DMS53 treated with DMSO at 0.1 percent for 48 hours (cell line): ENCODE measurements at regions not wholly inside any gene's neighbourhood (a gene's known extent, or its start where the extent isn't known, plus 50 kb on each side); places are given as distances from the start of the nearest gene placed in this dataset.
"Not testable (repeated sequence)": the region's sequence is repeated elsewhere in the genome, so short reads cannot be mapped to it uniquely, and the experiment has no call there.

Experiments used
- DNase-seq: peaks from one replicate; lab custom pipeline; 2025; ENCODE audit not compliant: unreplicated experiment; lab: John Stamatoyannopoulos, UW

DNA sequence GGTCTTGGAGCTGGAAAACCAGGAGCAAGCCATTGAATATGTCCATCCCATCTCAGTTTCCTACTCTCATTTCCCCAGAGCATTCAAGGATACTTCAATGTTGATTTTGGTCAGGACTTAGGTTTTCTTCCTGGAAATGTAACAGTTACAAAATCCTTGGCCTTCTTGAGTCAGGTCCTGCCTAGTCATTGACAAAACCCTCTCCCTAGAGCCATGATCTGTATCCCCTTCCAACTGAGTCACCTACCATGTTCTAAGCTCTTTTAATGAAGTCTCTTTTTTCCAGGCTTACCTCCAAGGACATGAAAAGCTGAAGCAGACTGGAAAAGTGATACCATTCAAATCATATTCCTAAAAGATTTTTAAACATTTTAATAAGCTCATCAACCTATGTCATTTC, 549.2 kb downstream of the GALC start:
- no peak for DNase-seq

DNA sequence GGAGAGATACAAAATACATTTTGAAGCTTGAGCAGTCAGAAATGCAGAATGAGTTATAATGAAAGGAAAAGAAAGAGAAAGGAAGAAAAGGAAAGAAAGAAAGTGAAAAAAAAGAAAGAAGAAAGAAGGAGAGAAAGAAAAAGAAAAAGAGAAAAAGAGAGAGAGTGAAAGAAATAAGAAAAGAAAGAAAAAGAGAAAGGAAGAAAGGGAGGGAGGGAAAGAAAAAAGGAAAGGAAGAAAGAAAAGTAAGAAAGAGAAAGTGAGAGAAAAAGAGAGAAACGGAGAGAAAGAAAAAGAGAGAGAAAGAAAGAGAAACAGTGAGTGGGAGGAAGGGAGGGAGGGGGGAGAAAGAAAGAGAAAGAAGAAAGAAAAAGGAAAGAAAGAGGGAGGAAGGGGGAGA, 549.9 kb downstream of the GALC start:
- no peak for DNase-seq

DNA sequence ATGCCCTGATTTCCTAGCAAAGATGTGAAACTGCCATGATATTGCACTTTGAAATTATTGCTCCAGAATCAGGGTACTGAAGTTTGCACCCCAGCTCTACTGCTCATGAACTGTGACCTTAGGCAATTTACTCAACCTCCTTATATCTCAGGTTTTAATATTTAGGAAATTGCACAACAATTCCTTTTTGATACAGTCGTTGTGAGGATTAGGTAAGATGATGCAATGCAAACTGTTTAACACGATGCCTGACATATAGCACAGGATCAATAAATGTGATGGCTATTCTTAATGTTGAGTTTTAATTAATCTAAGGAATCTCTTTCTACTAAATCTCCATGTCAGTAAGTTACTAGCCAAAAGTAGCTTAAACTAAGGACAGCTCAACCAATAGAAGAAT, 555.8 kb downstream of the GALC start:
- no peak for DNase-seq

DNA sequence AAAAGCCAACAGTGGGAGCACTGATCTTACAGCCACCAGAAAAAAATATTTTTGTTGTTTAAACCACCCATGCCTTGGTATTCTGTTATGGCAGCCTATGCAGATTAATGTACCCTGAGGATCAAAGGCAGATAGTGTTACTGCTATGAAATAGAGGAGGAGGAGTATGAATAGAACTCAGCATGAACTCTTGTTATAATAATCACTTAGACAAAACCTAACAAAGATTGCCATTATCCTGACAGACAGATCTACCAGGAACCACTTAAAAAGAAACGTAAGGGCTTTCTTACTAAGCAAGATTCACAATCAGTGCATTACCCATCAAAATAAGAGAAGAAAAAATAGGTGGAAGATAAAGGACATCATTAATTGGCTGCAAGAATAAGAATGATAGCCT, 558.3 kb downstream of the GALC start:
- DNase-seq = no peak

DNA sequence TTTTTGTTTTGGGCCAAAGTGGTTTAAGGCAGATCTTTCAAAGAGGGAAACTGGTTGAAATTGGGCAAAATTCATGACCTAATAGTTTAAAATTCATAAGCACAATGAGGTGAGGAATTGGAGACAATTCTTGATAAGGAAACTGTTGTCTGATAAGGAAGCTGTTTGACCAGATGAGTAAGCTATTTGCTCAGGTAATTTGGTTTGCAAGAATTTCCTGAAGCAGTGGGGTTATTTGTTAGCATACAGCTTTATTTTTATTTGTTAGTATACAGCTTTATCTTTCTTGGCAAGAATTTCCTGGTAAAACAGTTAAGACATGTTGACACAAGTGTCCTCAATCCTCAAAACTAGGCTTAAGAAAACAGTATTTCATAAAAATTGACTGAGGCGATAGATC, 559.0 kb downstream of the GALC start:
- DNase-seq = peak; percentile 9

DNA sequence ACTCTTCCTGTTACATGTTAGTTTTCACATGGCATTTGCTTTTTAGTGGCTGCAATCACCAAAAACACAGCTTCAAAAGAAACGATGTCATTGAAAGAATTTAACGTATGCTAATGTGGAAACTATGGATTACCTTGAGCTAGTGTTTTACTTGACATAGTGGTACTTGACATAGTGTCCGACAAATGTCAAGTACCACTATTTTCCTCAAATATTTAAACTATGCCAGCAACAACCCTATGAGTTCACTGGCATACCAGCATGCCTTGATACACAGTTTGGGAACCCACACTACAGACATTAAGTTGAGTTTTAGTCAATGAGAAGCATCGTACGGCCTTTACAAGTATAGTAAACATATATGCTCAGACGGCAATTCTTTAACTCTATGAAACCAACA, 560.3 kb downstream of the GALC start:
- no peak for DNase-seq

DNA sequence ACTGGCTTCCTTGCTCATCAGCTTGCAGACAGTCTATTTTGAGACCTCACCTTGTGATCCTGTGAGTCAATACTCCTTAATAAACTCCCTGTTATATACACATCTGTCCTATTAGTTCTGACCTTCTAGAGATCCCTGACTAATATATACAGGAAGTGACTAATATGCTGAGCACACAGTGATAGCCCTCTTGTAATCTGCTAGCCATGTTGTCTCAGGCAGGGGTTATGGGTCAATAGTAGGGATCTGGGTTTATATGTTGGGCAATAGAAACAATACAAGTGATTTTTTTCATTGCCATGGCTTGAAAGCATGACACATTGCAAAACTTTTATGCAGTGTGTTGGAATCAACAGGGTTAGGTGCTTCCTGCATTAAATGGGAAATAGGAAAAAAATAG, 562.2 kb downstream of the GALC start:
- peak; percentile 73 for DNase-seq

DNA sequence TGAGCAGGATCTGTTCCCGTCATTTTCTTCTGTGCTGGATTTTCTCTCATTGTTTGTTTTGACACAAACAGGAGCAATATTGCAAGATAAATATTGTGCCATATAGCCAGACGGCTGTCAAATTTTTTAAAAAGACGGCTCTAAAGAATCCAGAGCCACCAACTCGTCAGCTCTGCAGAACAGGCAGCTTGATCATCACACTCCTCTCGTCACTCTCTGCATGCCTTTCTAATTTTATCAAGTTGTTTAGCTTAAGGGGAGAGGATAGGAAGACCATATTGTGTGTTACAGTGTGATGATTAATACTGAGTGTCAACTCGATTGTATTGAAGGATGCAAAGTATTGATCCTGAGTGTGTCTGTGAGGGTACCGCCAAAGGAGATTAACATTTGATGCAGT, 562.8 kb downstream of the GALC start:
- peak; percentile 43 for DNase-seq

DNA sequence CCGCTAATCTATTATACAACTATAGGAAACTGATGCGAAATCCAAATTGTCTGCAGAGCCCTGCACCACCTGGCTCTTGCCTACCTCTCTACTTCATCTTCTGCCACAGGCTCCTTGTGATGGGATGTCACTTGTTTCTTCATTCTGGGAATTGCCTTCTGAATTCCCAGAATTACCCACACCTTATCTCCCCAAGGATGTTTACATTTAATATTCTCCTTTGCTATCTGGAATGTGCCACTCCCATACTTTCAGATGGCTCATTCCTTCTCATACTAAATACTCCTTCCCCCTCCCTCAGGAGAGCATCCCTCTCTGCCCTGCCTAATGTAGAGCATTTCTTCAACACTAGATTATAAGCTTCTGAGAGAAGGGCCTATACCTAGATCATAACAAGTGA, 573.1 kb downstream of the GALC start:
- DNase-seq = no peak

DNA sequence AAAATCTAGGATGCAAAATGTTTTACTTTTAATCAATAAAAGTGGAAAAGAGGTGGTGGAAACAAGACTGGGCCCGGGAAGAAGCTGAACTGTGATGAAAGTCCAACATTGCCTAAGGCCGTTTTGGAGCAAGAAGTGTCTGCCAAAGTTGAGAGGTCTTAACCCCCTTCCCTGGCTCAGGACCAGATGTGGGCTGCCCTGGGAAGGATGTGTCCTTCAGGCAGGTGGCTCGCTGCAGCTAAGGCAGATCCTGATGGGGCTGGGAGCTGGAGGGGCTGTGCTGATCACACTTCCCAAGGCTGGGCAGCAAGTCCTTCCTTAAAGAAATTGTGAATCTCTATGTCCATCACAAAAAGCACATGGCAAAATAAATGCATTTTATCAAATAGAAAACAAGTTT, 581.6 kb downstream of the GALC start:
- no peak for DNase-seq

DNA sequence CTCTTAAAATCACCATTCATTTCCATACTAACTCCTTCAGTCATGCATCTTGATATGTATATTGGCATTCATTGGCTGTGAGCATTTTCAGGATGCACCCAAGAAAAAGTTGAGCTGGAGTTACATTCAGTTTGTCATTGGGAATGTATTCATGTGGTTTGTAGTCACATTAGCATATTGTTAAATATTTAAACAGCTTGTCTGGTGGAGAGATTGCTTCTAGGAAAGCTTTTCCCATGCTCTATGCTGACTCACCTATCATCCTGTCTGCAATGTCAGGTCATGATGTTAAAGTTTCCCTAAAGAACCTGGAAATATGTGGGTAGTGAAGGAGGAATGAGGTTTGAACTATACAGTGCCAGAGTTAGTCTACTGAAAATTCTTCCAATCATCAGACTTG, 583.6 kb downstream of the GALC start:
- DNase-seq = no peak

DNA sequence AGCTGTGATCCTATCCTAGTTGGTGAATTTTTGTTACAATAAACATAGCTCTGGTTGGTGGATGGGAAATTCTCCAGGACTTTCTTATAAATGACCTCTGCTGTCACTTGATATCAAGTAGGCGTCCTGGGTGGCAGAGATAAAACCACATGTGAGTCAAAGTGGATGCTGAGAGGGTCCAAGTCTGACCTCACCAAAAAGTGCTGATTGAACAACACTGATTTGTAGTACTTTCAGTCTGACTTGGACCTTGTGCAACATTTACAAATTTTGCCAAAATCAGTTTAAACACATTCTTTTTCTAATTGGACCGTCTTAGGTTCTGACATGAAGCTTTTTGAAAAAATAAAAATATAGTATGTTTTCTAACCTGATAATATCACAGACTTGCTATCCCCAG, 585.6 kb downstream of the GALC start:
- no peak for DNase-seq

DNA sequence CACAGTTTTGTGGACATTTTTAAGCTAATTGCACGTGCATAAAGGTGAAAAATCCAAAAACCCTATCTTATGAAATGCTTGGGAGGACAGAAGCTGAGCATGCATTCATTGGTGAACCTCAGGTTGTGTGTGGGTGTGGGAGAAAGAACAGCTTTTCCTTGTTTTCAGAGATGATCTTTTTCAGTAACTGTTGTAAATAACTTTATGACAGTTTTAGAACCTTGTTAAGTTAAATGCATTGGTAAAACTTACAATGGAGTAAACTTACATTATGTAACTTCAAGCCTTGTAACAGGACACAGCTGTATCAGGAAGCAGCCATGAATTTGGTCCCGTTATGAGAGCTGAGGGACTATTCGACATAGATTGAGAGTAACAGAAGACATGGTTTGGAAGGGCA, 587.4 kb downstream of the GALC start:
- no peak for DNase-seq

DNA sequence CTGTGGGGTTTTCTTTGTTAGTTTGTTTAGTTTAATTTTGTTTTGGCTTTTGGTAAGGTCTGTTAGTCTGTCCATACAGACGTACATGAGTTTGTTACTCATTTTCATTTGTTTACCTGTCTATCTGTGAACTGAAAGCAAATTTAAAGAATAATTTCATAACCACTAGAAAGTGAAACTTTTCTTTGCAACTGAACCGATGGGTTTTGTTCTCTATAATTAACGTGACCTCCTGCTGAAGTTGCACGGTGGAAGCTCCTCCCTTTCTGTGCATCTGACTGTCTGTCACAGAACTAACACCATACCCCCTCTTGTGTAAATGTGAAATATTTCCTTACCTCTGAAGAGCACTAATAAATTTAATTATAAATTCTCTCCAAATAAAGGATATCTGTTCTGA, 595.5 kb downstream of the GALC start:
- no peak for DNase-seq

DNA sequence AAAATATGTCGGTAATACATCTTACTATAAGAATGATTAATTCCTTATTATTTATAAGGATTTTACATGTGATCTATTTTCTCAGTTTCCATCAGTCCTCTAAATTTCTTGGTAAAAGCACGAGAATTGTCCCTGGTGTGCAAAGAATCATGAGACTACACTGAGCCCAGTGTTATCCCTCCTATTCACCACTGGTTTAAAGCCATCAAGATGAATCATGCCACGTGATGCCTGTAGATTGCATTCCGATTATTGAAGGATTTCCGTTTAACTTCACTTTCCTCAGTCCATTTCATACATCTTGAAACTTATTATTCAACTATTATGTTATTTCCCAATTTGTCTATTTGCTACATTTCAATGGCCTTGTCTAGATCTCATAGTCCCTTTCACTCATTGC, 601.9 kb downstream of the GALC start:
- no peak for DNase-seq

DNA sequence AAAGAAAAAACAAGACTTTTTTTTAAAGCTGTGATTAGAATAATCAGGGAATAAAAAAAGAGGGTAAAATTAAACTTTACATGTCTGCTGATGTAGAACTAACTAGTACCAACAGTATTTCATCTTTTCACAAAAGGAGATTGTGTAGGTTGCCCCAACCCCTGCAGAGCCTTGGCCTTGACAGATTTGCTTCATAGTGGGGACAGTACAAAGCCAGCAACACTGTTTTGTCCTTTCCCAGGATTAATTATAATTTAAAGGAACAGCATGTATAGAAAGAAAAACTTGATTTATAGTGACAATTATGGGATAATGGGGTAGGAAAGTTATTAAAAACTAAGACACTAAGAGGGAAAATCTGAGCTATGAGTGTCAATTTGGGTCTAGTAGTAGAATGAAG, 604.0 kb downstream of the GALC start:
- DNase-seq = no peak

DNA sequence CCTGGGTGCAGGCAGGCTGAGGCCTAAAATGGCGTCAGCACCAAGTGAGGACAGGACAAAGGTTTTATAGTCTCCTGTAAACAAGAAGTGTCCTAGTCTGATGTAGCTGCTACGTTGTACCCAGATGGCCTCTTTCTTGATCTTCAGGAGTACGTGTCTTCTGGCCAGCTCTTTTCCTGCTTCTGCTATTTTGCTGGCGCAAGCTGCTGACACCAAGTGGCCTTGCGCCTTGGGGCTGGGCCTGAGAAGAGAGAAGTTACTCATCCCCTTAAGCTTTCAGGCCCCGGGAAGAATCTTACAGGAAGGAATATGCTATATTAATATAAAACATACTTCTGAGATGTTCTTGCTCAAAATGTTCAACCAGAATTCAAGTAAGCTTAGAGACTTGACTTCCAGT, 605.2 kb downstream of the GALC start:
- DNase-seq = no peak

DNA sequence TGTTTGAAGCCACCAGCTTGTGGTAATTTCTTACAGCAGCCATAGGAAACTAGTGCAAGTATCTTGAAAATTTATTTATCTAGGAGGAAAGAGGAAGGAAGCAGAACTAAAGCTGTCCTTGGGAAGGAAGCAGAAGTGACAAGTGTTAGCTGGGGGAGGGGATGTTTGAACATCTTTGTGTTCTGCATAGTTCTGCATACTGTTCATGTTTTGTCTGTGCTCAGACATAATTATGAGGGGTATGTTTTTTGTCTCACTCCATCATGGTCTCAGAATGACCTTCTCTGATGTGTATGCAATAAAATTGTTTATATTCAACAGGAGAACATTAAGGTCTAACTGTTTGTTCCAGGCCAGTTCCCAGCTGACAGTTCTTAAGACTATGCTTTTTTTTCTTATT, 606.5 kb downstream of the GALC start:
- no peak for DNase-seq

DNA sequence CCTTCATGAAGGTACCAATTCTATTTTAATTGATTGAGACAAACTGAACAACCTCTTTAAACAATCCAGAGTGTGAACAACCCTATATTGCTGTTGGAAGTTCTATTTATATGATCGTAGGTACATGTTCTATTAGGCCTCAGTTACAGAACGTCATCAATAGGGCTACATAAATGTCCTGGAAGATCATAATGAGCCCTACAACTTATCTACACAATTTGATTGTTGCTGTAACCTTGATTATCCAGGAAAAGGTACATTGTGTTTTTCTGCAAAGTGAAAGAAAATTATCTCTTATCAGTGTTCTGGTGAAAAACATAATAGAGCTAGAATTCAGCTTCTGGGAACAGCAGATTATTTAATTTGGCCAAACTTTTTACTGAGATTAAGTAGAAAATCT, 612.9 kb downstream of the GALC start:
- no peak for DNase-seq

DNA sequence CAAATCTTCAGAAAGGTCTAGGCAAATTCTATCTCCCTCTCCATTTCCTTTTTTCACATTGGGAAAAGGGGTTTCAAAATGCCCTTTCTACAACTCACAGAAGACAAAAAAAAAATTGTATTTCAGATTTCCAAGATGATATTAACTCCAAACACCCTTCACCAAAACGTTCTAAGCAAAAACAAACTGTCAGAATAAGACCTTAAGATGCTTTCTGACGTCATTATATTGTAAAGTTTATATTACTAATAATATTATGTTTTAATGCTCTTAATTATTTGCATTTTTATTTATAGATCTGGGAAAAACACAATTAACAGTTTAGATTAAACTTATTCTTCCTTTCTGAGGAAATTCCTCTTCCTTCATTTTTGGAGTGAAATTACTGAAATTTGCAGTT, 624.2 kb downstream of the GALC start:
- DNase-seq = no peak

DNA sequence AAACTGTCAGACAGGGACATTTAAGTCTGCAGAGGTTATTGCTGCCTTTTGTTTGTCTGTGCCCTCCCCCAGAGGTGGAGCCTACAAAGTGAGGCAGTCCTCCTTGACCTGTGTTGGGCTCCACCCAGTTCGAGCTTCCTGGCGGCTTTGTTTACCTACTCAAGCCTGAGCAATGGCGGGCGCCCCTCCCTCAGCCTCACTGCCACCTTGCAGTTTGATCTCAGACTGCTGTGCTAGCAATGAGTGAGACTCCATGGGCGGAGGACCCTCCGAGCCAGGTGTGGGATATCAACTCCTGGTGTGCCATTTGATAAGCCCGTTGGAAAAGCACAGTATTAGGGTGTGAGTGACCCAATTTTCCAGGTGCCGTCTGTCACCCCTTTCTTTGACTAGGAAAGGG, 632.7 kb downstream of the GALC start:
- DNase-seq = not testable (repeated sequence)

DNA sequence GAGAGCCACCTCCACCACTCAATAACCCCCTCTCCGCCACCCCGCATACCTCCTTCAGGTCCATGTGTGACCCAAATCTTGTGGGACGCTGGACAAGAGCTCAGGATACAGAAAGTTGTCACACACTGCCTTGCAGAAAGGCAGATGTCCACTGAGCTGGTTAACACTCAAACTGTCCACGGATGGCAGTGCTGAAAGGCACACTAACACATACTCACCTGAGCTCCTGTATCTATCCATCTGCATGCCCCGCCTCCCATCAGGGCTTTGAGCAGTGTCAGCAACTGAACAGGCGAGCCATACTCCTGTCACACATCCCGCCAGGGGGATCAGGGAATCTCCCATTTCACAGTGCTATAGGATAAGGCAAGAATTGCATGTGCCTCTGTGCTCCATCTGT, 642.0 kb downstream of the GALC start:
- no peak for DNase-seq

DNA sequence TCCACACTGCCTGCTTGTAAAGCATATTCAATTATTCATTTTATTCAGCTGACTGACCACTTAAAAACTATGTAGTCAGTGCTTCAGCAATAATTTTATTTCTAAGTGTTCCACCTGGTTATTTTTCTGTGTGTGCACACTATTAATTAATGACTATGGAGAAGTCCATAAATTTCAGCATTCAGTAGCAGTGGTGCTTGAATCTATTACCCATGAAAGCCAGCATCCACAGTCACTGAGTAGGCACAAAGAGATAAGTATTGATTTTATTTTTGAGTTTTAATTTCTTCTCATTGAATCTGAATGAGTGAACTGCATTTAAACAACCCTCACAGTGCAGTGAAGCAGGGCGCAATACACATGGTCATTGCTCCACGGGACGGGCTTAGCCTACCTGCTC, 643.1 kb downstream of the GALC start:
- DNase-seq = no peak

DNA sequence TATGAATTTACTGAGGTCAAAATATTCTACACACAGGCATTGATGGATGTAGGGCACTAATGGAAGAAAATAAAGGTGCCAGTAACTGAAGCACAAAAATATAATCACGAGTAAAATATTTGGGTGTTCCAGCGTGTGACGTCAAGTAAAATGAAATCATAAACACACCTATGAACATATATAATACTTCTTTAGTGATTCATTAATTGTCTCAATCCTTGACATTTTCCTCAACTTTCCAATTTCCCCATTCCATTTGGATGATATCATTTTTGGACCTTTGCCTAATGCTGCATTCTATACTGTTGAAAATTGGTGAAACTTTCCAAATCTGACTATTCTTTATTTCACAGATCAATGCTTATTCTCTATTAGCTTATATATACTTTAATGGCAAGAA, 649.3 kb downstream of the GALC start:
- DNase-seq = no peak
